ENCODE measurements at regions not wholly inside any gene's neighbourhood (a gene's known extent, or its start where the extent isn't known, plus 50 kb on each side); places are given as distances from the start of the nearest gene placed in this dataset.

GRCh38 chr21:33984021-33984481 lies 68.4 kb upstream of the ATP5PO start:
- no peak overlapping the region for H3K4me3 ChIP-seq (replicated peaks in 1 of 3; ENCODE audit: insufficient read depth in 1 of 3, low read depth in 1 of 3, low read length in 3 of 3)
- CTCF ChIA-PET, result interaction anchor here (1.0 kb wide), 1 partner anchor 364 kb away, joined by 3 read pairs; no protein-coding TSS in a partner anchor
- H3K79me2 ChIP-seq (ENCODE audit: control insufficient read depth, insufficient read depth, low read length), result no peaks in the 10 kb centered on the region
- no peaks in the 10 kb centered on the region for H3K9me3 ChIP-seq (replicated peaks; ENCODE audit: control insufficient read depth, insufficient read depth, low read length)
- H4K20me1 ChIP-seq (replicated peaks; ENCODE audit: control insufficient read depth, extremely low read depth, insufficient read depth, low read length), result no peaks in the 10 kb centered on the region
- no peak for DNase-seq (ENCODE audit: low read depth, low spot score)
- H3K27ac ChIP-seq (ENCODE audit: insufficient read depth, low read depth, low read length), result no peak overlapping the region
- intact Hi-C loops (cut with micrococcal nuclease) (no loop called here), dilution Hi-C loops (cut with MboI; ENCODE audit: extremely low pct_ligation_motif_present, low sequenced_read_pairs) (no loop called here)
- no peak overlapping the region for H3K4me2 ChIP-seq (ENCODE audit: insufficient read depth, low read length)
- TF ChIP-seq POLR2A (IDR thresholded peaks at IDR 0.05; ENCODE audit: low read depth, low read length) (no peak), GATA2 (IDR thresholded peaks at IDR 0.05; ENCODE audit: insufficient read depth, insufficient read length, low read depth, low read length) (no peak), MYC (IDR thresholded peaks at IDR 0.05; ENCODE audit: low read depth, low read length) (no peak), EZH2 (IDR thresholded peaks at IDR 0.05; ENCODE audit: borderline replicate concordance, low read depth, low read length, severe bottlenecking) (no peak), POLR2AphosphoS5 (IDR thresholded peaks at IDR 0.05; ENCODE audit: insufficient read depth, low read depth, low read length) (no peak), FOS (IDR thresholded peaks at IDR 0.05; ENCODE audit: borderline replicate concordance, insufficient read depth, low read length) (no peak), JUN (IDR thresholded peaks at IDR 0.05; ENCODE audit: borderline replicate concordance, insufficient read depth, insufficient read length, low read depth) (no peak), MAX (IDR thresholded peaks at IDR 0.05; ENCODE audit: insufficient read depth, insufficient read length) (no peak), CTCF (IDR thresholded peaks at IDR 0.05; ENCODE audit: extremely low read depth in 1 of 2, insufficient read depth in 1 of 2, low read depth in 1 of 2, low read length in 2 of 2) (no peak)
- no peak for FAIRE-seq
- H3K4me1 ChIP-seq (ENCODE audit: control insufficient read depth, extremely low read depth, insufficient read depth, low read length), result no peaks in the 10 kb centered on the region
- H2AFZ ChIP-seq (ENCODE audit: low read depth, low read length), result no peak overlapping the region
- H3K9ac ChIP-seq (replicated peaks; ENCODE audit: extremely low read depth, insufficient read depth, low read length), result no peak overlapping the region
- BruUV-seq (replicated peaks), result no TSS peak
- no peaks in the 10 kb centered on the region for H3K36me3 ChIP-seq (ENCODE audit: control insufficient read depth in 2 of 2, extremely low read depth in 1 of 2, insufficient read depth in 2 of 2, low read length in 2 of 2)
- H3K9me1 ChIP-seq (replicated peaks; ENCODE audit: control insufficient read depth, extremely low read depth, insufficient read depth, low read length), result no peaks in the 10 kb centered on the region
- POLR2A ChIA-PET, result no interaction called here
- no peaks in the 10 kb centered on the region for H3K27me3 ChIP-seq (ENCODE audit: control insufficient read depth in 2 of 2, insufficient read depth in 2 of 2, low read length in 2 of 2)
